Peyer's patch (tissue), 4 donors: ENCODE measurements at regions not wholly inside any gene's neighbourhood (a gene's known extent, or its start where the extent isn't known, plus 50 kb on each side); places are given as distances from the start of the nearest gene placed in this dataset.

ENCODE experiments used
- DNase-seq, 3 donors: peaks; one replicate each; pipeline ENCODE4 v3.0.0-alpha.2; 2017 to 2019
- H3K27ac ChIP-seq, 4 donors: fragments of 200-600 bp; sonication (generic); one replicate each; pipeline ENCODE4 v1.5.1; 2016 to 2019
- H3K27me3 ChIP-seq, 2 donors: fragments of 200-600 bp; sonication (generic); one replicate each; pipeline ENCODE4 v1.5.1; 2019
- H3K36me3 ChIP-seq, 3 donors: fragments of 200-600 bp; sonication (generic); one replicate each; pipeline ENCODE4 v1.5.1; 2016 to 2019
- H3K4me1 ChIP-seq, 4 donors: fragments of 200-600 bp; sonication (generic); one replicate each; pipeline ENCODE4 v1.5.1; 2016 to 2019
- H3K4me3 ChIP-seq, 4 donors: fragments of 200-600 bp; sonication (generic); 1 replicate in 3 of 4; 2 replicates in 1 of 4; pipeline ENCODE4 v1.5.1; 2016 to 2019; ENCODE audit warnings: mild to moderate bottlenecking in 1 of 4
- H3K9me3 ChIP-seq, 4 donors: fragments of 200-600 bp; sonication (generic); one replicate each; pipeline ENCODE4 v1.5.1; 2016 to 2019; ENCODE audit warnings: mild to moderate bottlenecking in 1 of 4
- POLR2A ChIP-seq, 2 donors: fragments of 450-650 bp; IDR thresholded peaks; one replicate each; pipeline ENCODE4 v1.5.1; 2017; ENCODE audit warnings: antibody characterized with exemption in 2 of 2, mild to moderate bottlenecking in 2 of 2, moderate library complexity in 2 of 2
- TF ChIP-seq, protein P1 (sequence below), 6 experiments: fragments of 450-650 bp in 4 of 6; fragments of 200-600 bp in 2 of 6; sonication (generic) in 1 of 6; IDR thresholded peaks; one replicate each; pipeline ENCODE4 v1.5.1; 2017 to 2019; ENCODE audit warnings: antibody characterized with exemption in 6 of 6, mild to moderate bottlenecking in 3 of 6, moderate library complexity in 1 of 6

DNA sequence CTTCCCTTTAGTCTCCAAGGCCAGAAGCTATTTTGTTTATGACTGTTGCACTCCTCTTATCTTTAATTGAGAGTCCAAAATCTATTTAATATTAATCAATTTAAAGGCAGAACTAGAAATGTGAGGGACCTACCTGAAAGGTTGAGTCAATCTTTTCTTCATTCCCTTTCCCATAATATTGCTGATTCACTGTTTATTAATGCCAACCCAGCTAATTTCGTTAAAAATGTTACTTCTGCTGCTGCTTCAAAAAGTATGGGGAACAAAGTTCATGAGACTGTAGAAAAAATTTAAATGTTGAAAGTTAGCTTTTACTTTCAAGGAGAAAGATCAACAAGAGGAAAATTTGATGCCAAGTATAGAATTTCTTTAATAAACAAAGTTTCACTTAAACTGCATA lies 365.3 kb downstream of the TENT5A start:
- DNase-seq = no peak

DNA sequence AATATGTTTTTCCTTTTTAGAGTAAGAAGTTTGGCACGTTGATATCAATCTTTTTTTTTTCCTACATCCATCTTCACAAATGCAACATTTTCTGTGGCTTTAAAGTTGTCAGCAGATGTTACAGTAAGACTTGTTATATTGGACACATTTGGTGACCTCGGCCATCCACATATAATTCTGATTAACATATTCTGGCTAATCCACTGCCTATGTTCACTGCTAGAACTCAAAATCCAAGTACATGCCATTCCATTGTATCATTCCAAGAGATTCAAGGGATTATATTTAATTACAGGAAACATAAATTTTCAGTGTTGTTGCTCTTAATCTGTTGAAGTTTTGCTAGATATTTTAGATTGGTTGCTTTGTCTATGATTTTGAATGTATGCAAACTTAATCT lies 367.6 kb downstream of the TENT5A start:
- H3K27me3 ChIP-seq = no peaks in the 10 kb centered on the region
- TF ChIP-seq POLR2A (IDR thresholded peaks at IDR 0.05) = no peak
- TF ChIP-seq, protein P1, sequence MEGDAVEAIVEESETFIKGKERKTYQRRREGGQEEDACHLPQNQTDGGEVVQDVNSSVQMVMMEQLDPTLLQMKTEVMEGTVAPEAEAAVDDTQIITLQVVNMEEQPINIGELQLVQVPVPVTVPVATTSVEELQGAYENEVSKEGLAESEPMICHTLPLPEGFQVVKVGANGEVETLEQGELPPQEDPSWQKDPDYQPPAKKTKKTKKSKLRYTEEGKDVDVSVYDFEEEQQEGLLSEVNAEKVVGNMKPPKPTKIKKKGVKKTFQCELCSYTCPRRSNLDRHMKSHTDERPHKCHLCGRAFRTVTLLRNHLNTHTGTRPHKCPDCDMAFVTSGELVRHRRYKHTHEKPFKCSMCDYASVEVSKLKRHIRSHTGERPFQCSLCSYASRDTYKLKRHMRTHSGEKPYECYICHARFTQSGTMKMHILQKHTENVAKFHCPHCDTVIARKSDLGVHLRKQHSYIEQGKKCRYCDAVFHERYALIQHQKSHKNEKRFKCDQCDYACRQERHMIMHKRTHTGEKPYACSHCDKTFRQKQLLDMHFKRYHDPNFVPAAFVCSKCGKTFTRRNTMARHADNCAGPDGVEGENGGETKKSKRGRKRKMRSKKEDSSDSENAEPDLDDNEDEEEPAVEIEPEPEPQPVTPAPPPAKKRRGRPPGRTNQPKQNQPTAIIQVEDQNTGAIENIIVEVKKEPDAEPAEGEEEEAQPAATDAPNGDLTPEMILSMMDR (IDR thresholded peaks at IDR 0.05) = no peak
- no peak overlapping the region for H3K27ac ChIP-seq
- no peaks in the 10 kb centered on the region for H3K36me3 ChIP-seq
- H3K9me3 ChIP-seq = no peaks in the 10 kb centered on the region
- DNase-seq = no peak
- no peaks in the 10 kb centered on the region for H3K4me1 ChIP-seq
- no peak overlapping the region for H3K4me3 ChIP-seq

More for the DNA sequence above, 365.3 kb downstream of the TENT5A start:
- H3K27me3 ChIP-seq = no peaks in the 10 kb centered on the region
- H3K36me3 ChIP-seq = no peaks in the 10 kb centered on the region
- TF ChIP-seq, protein P1 (IDR thresholded peaks at IDR 0.05) = no peak
- H3K4me1 ChIP-seq = no peaks in the 10 kb centered on the region
- no peaks in the 10 kb centered on the region for H3K9me3 ChIP-seq
- no peak overlapping the region for H3K27ac ChIP-seq
- H3K4me3 ChIP-seq = no peak overlapping the region

DNA sequence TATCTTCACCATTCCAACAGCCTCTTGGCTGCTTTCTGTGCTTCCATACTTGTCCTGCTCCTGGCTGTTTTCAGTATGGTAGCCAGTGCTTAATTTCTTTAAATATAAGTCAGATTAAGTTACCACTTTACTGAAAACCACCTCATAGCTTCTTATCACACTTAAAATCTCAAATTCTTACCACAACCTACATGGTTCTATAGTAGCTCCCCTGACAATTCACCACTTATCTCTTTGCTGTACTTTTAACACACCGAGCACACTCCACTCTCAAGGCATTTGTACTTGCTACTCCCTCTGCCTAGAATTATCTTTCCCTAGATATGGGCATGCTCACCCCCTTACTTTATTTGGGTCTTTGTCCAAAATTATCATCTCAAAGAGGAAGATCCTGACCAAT lies 369.0 kb downstream of the TENT5A start:
- Histone ChIP-seq H3K9me3 (no peaks in the 10 kb centered on the region), H3K4me1 (no peaks in the 10 kb centered on the region), H3K27ac (no peak overlapping the region), H3K36me3 (no peaks in the 10 kb centered on the region), H3K4me3 (no peak overlapping the region), H3K27me3 (no peaks in the 10 kb centered on the region)
- DNase-seq = no peak
- TF ChIP-seq, protein P1 (IDR thresholded peaks at IDR 0.05) = no peak
- no peak for TF ChIP-seq POLR2A (IDR thresholded peaks at IDR 0.05)

DNA sequence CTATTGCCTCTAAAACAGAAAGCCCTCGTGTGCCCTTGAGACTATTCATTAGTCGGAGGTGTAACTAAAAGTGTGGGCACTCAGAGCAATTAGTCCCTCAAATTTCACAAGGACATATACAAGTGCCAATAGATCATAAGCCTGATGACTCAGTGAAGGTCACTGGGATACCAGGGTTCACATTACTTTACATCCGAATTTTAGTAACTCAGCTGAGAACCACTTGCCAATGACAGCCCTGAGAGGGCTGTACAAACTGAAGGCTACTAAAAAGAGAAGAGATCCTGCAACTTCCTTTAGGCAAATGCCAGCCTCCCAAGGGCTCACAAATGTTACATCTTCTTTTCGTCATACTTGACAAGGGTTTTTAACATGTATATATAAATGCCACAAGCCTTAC lies 369.6 kb downstream of the TENT5A start:
- Histone ChIP-seq H3K36me3 (no peaks in the 10 kb centered on the region), H3K27me3 (no peaks in the 10 kb centered on the region), H3K27ac (no peak overlapping the region), H3K4me1 (no peaks in the 10 kb centered on the region), H3K9me3 (no peaks in the 10 kb centered on the region), H3K4me3 (no peak overlapping the region)
- DNase-seq = no peak
- TF ChIP-seq, protein P1 (IDR thresholded peaks at IDR 0.05) = no peak
- TF ChIP-seq POLR2A (IDR thresholded peaks at IDR 0.05) = no peak

DNA sequence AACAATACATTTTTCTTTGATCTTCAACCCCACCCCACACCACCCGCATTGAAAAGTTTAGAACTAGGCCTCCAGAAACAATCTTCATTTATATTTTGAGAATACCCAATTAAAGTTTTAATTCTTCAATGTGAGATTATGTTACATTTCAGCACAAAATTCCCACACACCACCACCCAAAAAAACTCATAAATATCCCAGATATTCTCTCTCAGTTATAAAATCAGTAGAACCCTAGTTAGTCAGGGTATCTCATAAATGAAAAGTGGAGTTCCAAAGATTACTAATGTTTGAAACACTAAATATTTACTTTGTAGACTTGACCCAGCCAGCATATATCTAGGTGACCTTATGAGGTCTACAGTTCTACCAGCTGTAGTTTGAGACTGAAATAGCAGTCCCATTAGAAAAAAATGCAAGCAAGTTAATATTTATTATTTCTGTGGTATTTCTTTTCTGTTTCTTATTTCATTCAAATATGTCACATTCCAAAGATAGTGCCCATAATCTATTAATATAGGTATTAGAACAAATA lies 371.0 kb downstream of the TENT5A start:
- Histone ChIP-seq H3K9me3 (no peaks in the 10 kb centered on the region), H3K27ac (no peak overlapping the region), H3K4me3 (no peak overlapping the region), H3K36me3 (no peaks in the 10 kb centered on the region), H3K27me3 (no peaks in the 10 kb centered on the region), H3K4me1 (no peaks in the 10 kb centered on the region)
- no peak for DNase-seq
- no peak for TF ChIP-seq POLR2A (IDR thresholded peaks at IDR 0.05)
- TF ChIP-seq, protein P1 (IDR thresholded peaks at IDR 0.05) = no peak
